HepG2 (cell line): ENCODE measurements at regions not wholly inside any gene's neighbourhood (a gene's known extent, or its start where the extent isn't known, plus 50 kb on each side); places are given as distances from the start of the nearest gene placed in this dataset.

ENCODE experiments used
- ATAC-seq: fragments of 200-7000 bp; cut with Tn5 transposase; 3 replicates; pipeline ENCODE4 v1.9.1; 2020; ENCODE audit warnings: mild to moderate bottlenecking, moderate library complexity
- BruUV-seq: library from RNA; stranded (reverse); fragments of 400-500 nt; replicated peaks from 2 replicates; lab custom pipeline; 2021; lab: Mats Ljungman, UMichigan
- CTCF ChIA-PET: fragments of 300-600 bp; formaldehyde crosslinking; extraction: SDS; loops from one replicate; lab custom pipeline; 2021; ENCODE audit warnings: low total read pairs, inconsistent platforms, low intra/inter-chr PET ratio; lab: Yijun Ruan, JAX
- POLR2A ChIA-PET: fragments of 350-600 bp; sonication (Branson Sonifier 250); formaldehyde crosslinking; loops from one replicate; lab custom pipeline; 2020; ENCODE audit warnings: antibody characterized with exemption, inconsistent platforms; lab: Yijun Ruan, JAX
- DNase-seq: peaks from one replicate; pipeline ENCODE4 v3.0.0-alpha.2; 2015; ENCODE audit warnings: low spot score
- FAIRE-seq: peaks from 3 replicates; lab custom pipeline; 2011; peaks lifted over from hg19 to GRCh38; lab: Jason Lieb, UNC
- H2AFZ ChIP-seq: one replicate; pipeline ENCODE4 v1.6.1; 2011; ENCODE audit warnings: low read length, inconsistent platforms
- H3K27ac ChIP-seq: fragments of 300-600 bp; 3 replicates; pipeline ENCODE4 v1.8.0; 2011; ENCODE audit warnings: mixed run types, mild to moderate bottlenecking, mixed read lengths, low read length, inconsistent platforms; ENCODE audit not compliant: insufficient read depth; ENCODE audit errors: extremely low read length
- H3K27me3 ChIP-seq, 2 experiments: fragments of 200-600 bp in 1 of 2; 2 replicates in 1 of 2; 3 replicates in 1 of 2; pipeline versions ENCODE4 v1.6.0 to v1.8.0; 2011; ENCODE audit warnings: low read length in 2 of 2, mild to moderate bottlenecking in 2 of 2, moderate library complexity in 2 of 2, inconsistent platforms in 1 of 2; ENCODE audit not compliant: insufficient read depth in 2 of 2, control insufficient read depth in 1 of 2
- H3K36me3 ChIP-seq, 2 experiments: fragments of 200-600 bp in 1 of 2; replicated peaks in 1 of 2; 2 replicates in 1 of 2; 3 replicates in 1 of 2; pipeline versions ENCODE4 v1.5.1 to v1.8.0; 2011; ENCODE audit warnings: low read length in 2 of 2, inconsistent platforms in 1 of 2; ENCODE audit not compliant: insufficient read depth in 2 of 2, control insufficient read depth in 1 of 2
- H3K4me1 ChIP-seq: 2 replicates; pipeline ENCODE4 v1.5.1; 2012; ENCODE audit warnings: low read length, inconsistent platforms; ENCODE audit not compliant: insufficient read depth
- H3K4me2 ChIP-seq: 2 replicates; pipeline ENCODE4 v1.6.0; 2011; ENCODE audit warnings: low read depth, low read length, inconsistent platforms
- H3K4me3 ChIP-seq, 3 experiments: fragments of 200-600 bp in 1 of 3; sonication (generic), shearing (Covaris generic) in 1 of 3; replicated peaks in 1 of 3; 2 replicates each; pipeline ENCODE4 v1.5.1; 2011 to 2016; ENCODE audit warnings: low read length in 3 of 3, inconsistent platforms in 2 of 3, low read depth in 2 of 3, mild to moderate bottlenecking in 2 of 3, control low read depth in 1 of 3, mixed read lengths in 1 of 3; ENCODE audit not compliant: insufficient read depth in 1 of 3
- H3K79me2 ChIP-seq: one replicate; pipeline ENCODE4 v1.6.1; 2011; ENCODE audit warnings: low read length, inconsistent platforms; ENCODE audit not compliant: insufficient read depth
- H3K9ac ChIP-seq: 2 replicates; pipeline ENCODE4 v1.6.0; 2011; ENCODE audit warnings: mild to moderate bottlenecking, low read depth, low read length, inconsistent platforms; ENCODE audit not compliant: insufficient read depth
- H3K9me3 ChIP-seq: 2 replicates; pipeline ENCODE4 v1.5.1; 2012; ENCODE audit warnings: mild to moderate bottlenecking, low read length
- H4K20me1 ChIP-seq: 2 replicates; pipeline ENCODE4 v1.6.0; 2011; ENCODE audit warnings: inconsistent platforms, mild to moderate bottlenecking, low read length, moderate library complexity; ENCODE audit not compliant: insufficient read depth
- CBX1 ChIP-seq: IDR thresholded peaks from one replicate; pipeline ENCODE4 v1.6.1; 2016; ENCODE audit warnings: antibody characterized with exemption, low read depth
- MED8 ChIP-seq: sonication (generic); formaldehyde crosslinking; IDR thresholded peaks from 2 replicates; pipeline ENCODE4 v1.8.1; 2023; ENCODE audit warnings: mild to moderate bottlenecking, missing genetic modification reagents; ENCODE audit not compliant: insufficient replicate concordance
- ZEB1 ChIP-seq: IDR thresholded peaks from 2 replicates; pipeline ENCODE4 v1.6.1; 2012; ENCODE audit warnings: mild to moderate bottlenecking, low read depth, inconsistent platforms; ENCODE audit not compliant: insufficient replicate concordance
- ZFP36L1 ChIP-seq: sonication (generic); formaldehyde crosslinking; IDR thresholded peaks from 2 replicates; pipeline ENCODE4 v1.8.0; 2022; ENCODE audit warnings: mild to moderate bottlenecking, missing genetic modification reagents, moderate library complexity
- ZNF691 ChIP-seq: sonication (generic); formaldehyde crosslinking; IDR thresholded peaks from 2 replicates; pipeline ENCODE4 v1.4.0; 2020; ENCODE audit warnings: missing genetic modification reagents, low read depth, mild to moderate bottlenecking, borderline replicate concordance
- in situ Hi-C: cut with HindIII; loops from 2 replicates; pipeline ENCODE4 v1.10.0; 2017; ENCODE audit warnings: low pct_unique_long_range_greater_than_20kb; ENCODE audit not compliant: extremely low pct_ligation_motif_present
- intact Hi-C: fragments of 100-400 bp; cut with micrococcal nuclease; formaldehyde crosslinking; loops from one replicate; pipeline ENCODE4 v1.10.0; 2022; ENCODE audit not compliant: unreplicated experiment
- TF ChIP-seq, protein P1 (sequence below): sonication (generic); formaldehyde crosslinking; IDR thresholded peaks from 2 replicates; pipeline ENCODE4 v1.9.0; 2022; ENCODE audit warnings: low read depth, missing genetic modification reagents
- TF ChIP-seq, protein P2 (sequence below): sonication (generic); formaldehyde crosslinking; IDR thresholded peaks from 2 replicates; pipeline ENCODE4 v1.8.1; 2022; ENCODE audit warnings: low read depth, mild to moderate bottlenecking, missing genetic modification reagents

- no peak overlapping the region for H3K4me3 ChIP-seq
- H3K4me1 ChIP-seq: no peaks in the 10 kb centered on the region
- DNase-seq: no peak
- ATAC-seq: no peak
- TF ChIP-seq ZNF691 (CRISPR knock-in tag) (no peak), CBX1 (no peak), ZEB1 (no peak), ZFP36L1 (CRISPR knock-in tag) (no peak), MED8 (CRISPR knock-in tag) (no peak)
- TF ChIP-seq, protein P1, sequence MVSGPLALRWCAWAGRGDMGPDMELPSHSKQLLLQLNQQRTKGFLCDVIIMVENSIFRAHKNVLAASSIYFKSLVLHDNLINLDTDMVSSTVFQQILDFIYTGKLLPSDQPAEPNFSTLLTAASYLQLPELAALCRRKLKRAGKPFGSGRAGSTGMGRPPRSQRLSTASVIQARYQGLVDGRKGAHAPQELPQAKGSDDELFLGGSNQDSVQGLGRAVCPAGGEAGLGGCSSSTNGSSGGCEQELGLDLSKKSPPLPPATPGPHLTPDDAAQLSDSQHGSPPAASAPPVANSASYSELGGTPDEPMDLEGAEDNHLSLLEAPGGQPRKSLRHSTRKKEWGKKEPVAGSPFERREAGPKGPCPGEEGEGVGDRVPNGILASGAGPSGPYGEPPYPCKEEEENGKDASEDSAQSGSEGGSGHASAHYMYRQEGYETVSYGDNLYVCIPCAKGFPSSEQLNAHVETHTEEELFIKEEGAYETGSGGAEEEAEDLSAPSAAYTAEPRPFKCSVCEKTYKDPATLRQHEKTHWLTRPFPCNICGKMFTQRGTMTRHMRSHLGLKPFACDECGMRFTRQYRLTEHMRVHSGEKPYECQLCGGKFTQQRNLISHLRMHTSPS (CRISPR knock-in tag): no peak
- TF ChIP-seq, protein P2, sequence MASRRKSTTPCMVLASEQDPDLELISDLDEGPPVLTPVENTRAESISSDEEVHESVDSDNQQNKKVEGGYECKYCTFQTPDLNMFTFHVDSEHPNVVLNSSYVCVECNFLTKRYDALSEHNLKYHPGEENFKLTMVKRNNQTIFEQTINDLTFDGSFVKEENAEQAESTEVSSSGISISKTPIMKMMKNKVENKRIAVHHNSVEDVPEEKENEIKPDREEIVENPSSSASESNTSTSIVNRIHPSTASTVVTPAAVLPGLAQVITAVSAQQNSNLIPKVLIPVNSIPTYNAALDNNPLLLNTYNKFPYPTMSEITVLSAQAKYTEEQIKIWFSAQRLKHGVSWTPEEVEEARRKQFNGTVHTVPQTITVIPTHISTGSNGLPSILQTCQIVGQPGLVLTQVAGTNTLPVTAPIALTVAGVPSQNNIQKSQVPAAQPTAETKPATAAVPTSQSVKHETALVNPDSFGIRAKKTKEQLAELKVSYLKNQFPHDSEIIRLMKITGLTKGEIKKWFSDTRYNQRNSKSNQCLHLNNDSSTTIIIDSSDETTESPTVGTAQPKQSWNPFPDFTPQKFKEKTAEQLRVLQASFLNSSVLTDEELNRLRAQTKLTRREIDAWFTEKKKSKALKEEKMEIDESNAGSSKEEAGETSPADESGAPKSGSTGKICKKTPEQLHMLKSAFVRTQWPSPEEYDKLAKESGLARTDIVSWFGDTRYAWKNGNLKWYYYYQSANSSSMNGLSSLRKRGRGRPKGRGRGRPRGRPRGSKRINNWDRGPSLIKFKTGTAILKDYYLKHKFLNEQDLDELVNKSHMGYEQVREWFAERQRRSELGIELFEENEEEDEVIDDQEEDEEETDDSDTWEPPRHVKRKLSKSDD (CRISPR knock-in tag): no peak
- TF ChIP-seq, all 625 proteins: peak for 0
- Histone ChIP-seq H3K4me2 (no peak overlapping the region), H3K79me2 (no peaks in the 10 kb centered on the region), H3K9ac (no peak overlapping the region), H3K27me3 (no peaks in the 10 kb centered on the region), H4K20me1 (no peaks in the 10 kb centered on the region), H3K27ac (no peak overlapping the region), H3K36me3 (no peaks in the 10 kb centered on the region), H2AFZ (no peak overlapping the region), H3K9me3 (no peaks in the 10 kb centered on the region)
- BruUV-seq: no TSS peak
- FAIRE-seq: no peak
- POLR2A ChIA-PET: no interaction called here
- intact Hi-C loops: no loop called here
- CTCF ChIA-PET: no interaction called here
- in situ Hi-C loops: no loop called here
These were observed 611.7 kb upstream of the CNTN5 start for GRCh38 chr11:98409069-98409468.
